ENCODE measurements at regions not wholly inside any gene's neighbourhood (a gene's known extent, or its start where the extent isn't known, plus 50 kb on each side); places are given as distances from the start of the nearest gene placed in this dataset.

GRCh38 chr9:26061948-26062575 is 383.8 kb upstream of the TUSC1 start:
- no peak for TF ChIP-seq CTCF (IDR thresholded peaks at IDR 0.05; ENCODE audit: control insufficient read depth, insufficient read depth, low read depth, low read length, missing control alignments)

GRCh38 chr9:26058111-26058895 is 380.1 kb upstream of the TUSC1 start:
- no peak for DNase-seq (ENCODE audit: low read depth)
- TF ChIP-seq CTCF (IDR thresholded peaks at IDR 0.05; ENCODE audit: control insufficient read depth, insufficient read depth, low read depth, low read length, missing control alignments): no peak
- H3K4me3 ChIP-seq (ENCODE audit: control insufficient read depth, low read depth, low read length): no peak overlapping the region

More at GRCh38 chr9:26061948-26062575, 383.8 kb upstream of the TUSC1 start:
- H3K4me3 ChIP-seq (ENCODE audit: control insufficient read depth, low read depth, low read length): no peak overlapping the region
- DNase-seq (ENCODE audit: low read depth): no peak

- no peak for DNase-seq (ENCODE audit: low read depth)
- no peak for TF ChIP-seq CTCF (IDR thresholded peaks at IDR 0.05; ENCODE audit: control insufficient read depth, insufficient read depth, low read depth, low read length, missing control alignments)
- H3K4me3 ChIP-seq (ENCODE audit: control insufficient read depth, low read depth, low read length): no peak overlapping the region
Observed at GRCh38 chr9:26057050-26057449, 378.8 kb upstream of the TUSC1 start.

GRCh38 chr9:26054600-26055520 is 376.6 kb upstream of the TUSC1 start:
- no peak for DNase-seq (ENCODE audit: low read depth)
- H3K4me3 ChIP-seq (ENCODE audit: control insufficient read depth, low read depth, low read length): no peak overlapping the region
- no peak for TF ChIP-seq CTCF (IDR thresholded peaks at IDR 0.05; ENCODE audit: control insufficient read depth, insufficient read depth, low read depth, low read length, missing control alignments)

- no peak overlapping the region for H3K4me3 ChIP-seq (ENCODE audit: control insufficient read depth, low read depth, low read length)
- DNase-seq (ENCODE audit: low read depth): no peak
- TF ChIP-seq CTCF (IDR thresholded peaks at IDR 0.05; ENCODE audit: control insufficient read depth, insufficient read depth, low read depth, low read length, missing control alignments): no peak
Observed at GRCh38 chr9:26053954-26054353, 375.7 kb upstream of the TUSC1 start.

GRCh38 chr9:26043431-26043830 is 365.2 kb upstream of the TUSC1 start:
- no peak for TF ChIP-seq CTCF (IDR thresholded peaks at IDR 0.05; ENCODE audit: control insufficient read depth, insufficient read depth, low read depth, low read length, missing control alignments)
- no peak overlapping the region for H3K4me3 ChIP-seq (ENCODE audit: control insufficient read depth, low read depth, low read length)
- no peak for DNase-seq (ENCODE audit: low read depth)

All from AG09309 (cell line).